Sigmoid colon (tissue), 6 donors: ENCODE measurements at regions not wholly inside any gene's neighbourhood (a gene's known extent, or its start where the extent isn't known, plus 50 kb on each side); places are given as distances from the start of the nearest gene placed in this dataset.

Experiments
- DNase-seq: peaks from one replicate; pipeline ENCODE4 v3.0.0-alpha.2; 2019
- H3K27ac ChIP-seq, 4 donors: fragments of 200-600 bp; sonication (generic); one replicate each; pipeline ENCODE4 v1.5.1; 2016 to 2019; ENCODE audit warnings: mild to moderate bottlenecking in 1 of 4
- H3K27me3 ChIP-seq, 3 donors: fragments of 200-600 bp; sonication (generic); one replicate each; pipeline ENCODE4 v1.5.1; 2019; ENCODE audit warnings: mild to moderate bottlenecking in 1 of 3
- H3K36me3 ChIP-seq, 4 donors: fragments of 200-600 bp; sonication (generic); one replicate each; pipeline ENCODE4 v1.5.1; 2016 to 2019
- H3K4me1 ChIP-seq, 4 donors: fragments of 200-600 bp; sonication (generic); one replicate each; pipeline ENCODE4 v1.5.1; 2017 to 2019
- H3K4me3 ChIP-seq, 4 donors: fragments of 200-600 bp; sonication (generic); one replicate each; pipeline ENCODE4 v1.5.1; 2017 to 2019; ENCODE audit warnings: mild to moderate bottlenecking in 2 of 4, moderate library complexity in 1 of 4
- H3K9me3 ChIP-seq, 4 donors: fragments of 200-600 bp in 3 of 4; sonication (generic) in 3 of 4; one replicate each; pipeline versions ENCODE4 v1.5.1 to v1.6.1; 2013 to 2019
- CTCF ChIP-seq, 4 experiments: fragments of 450-650 bp in 3 of 4; fragments of 200-600 bp in 1 of 4; IDR thresholded peaks; one replicate each; pipeline ENCODE4 v1.5.1; 2016 to 2019; ENCODE audit warnings: antibody characterized with exemption in 4 of 4, mild to moderate bottlenecking in 3 of 4, moderate library complexity in 2 of 4
- EP300 ChIP-seq, 4 donors: sonication (generic); formaldehyde crosslinking; IDR thresholded peaks; one replicate each; pipeline ENCODE4 v1.6.1; 2017; ENCODE audit warnings: antibody characterized with exemption in 4 of 4
- POLR2A ChIP-seq, 2 donors: fragments of 450-650 bp; IDR thresholded peaks; one replicate each; pipeline ENCODE4 v1.6.1; 2016; ENCODE audit warnings: antibody characterized with exemption in 2 of 2, mild to moderate bottlenecking in 2 of 2, moderate library complexity in 2 of 2
- POLR2AphosphoS5 ChIP-seq, 4 donors: sonication (generic); formaldehyde crosslinking; IDR thresholded peaks; one replicate each; pipeline ENCODE4 v1.6.1; 2017; ENCODE audit warnings: antibody characterized with exemption in 4 of 4
- WGBS, 2 donors: extraction: QIAGEN DNeasy Blood & Tissue Kit; methylation state at CpG; one replicate each; pipeline ENCODE4 v1.1.7; 2013; 5-methylcytosine and 5-hydroxymethylcytosine counted together
- intact Hi-C: fragments of 100-400 bp; cut with DNase I; formaldehyde crosslinking; loops from one replicate; pipeline ENCODE4 v1.15.1; 2023
- donor health status: healthy with polysubstance abuse.
- donor health status: healthy.

- Histone ChIP-seq H3K27me3 (no peaks in the 10 kb centered on the region), H3K36me3 (no peaks in the 10 kb centered on the region), H3K4me3 (no peak overlapping the region), H3K27ac (no peak overlapping the region), H3K4me1 (no peaks in the 10 kb centered on the region), H3K9me3 (no peaks in the 10 kb centered on the region)
- TF ChIP-seq POLR2A (IDR thresholded peaks at IDR 0.05) (no peak), EP300 (IDR thresholded peaks at IDR 0.05) (no peak), CTCF (IDR thresholded peaks at IDR 0.05) (no peak), POLR2AphosphoS5 (IDR thresholded peaks at IDR 0.05) (no peak)
- WGBS, 2 donors = 71 to 73% methylated on average over 1 of the region's 1 CpG
- DNase-seq = no peak
- intact Hi-C loops = no loop called here
These were observed 84.3 kb upstream of the MEI4 start for GRCh38 chr6:77568570-77568969.

- H3K4me3 ChIP-seq = no peak overlapping the region
- H3K27me3 ChIP-seq = no peaks in the 10 kb centered on the region
- no peak overlapping the region for H3K27ac ChIP-seq
- TF ChIP-seq CTCF (IDR thresholded peaks at IDR 0.05) = no peak
- TF ChIP-seq POLR2A (IDR thresholded peaks at IDR 0.05) = no peak
- TF ChIP-seq POLR2AphosphoS5 (IDR thresholded peaks at IDR 0.05) = no peak
- TF ChIP-seq EP300 (IDR thresholded peaks at IDR 0.05) = no peak
- WGBS, 2 donors = 87 to 88% methylated on average over 2 of the region's 2 CpGs
- intact Hi-C loops = no loop called here
- no peaks in the 10 kb centered on the region for H3K36me3 ChIP-seq
- DNase-seq = no peak
- no peaks in the 10 kb centered on the region for H3K4me1 ChIP-seq
- H3K9me3 ChIP-seq = no peaks in the 10 kb centered on the region
These were observed 79.0 kb upstream of the MEI4 start for GRCh38 chr6:77573843-77574242.

GRCh38 chr6:77587963-77588362 is 64.9 kb upstream of the MEI4 start:
- no peak for DNase-seq
- Histone ChIP-seq H3K27me3 (no peaks in the 10 kb centered on the region), H3K27ac (no peak overlapping the region), H3K4me3 (no peak overlapping the region), H3K36me3 (no peaks in the 10 kb centered on the region), H3K9me3 (no peaks in the 10 kb centered on the region), H3K4me1 (no peaks in the 10 kb centered on the region)
- WGBS, 2 donors = 32 to 70% methylated on average over 1 of the region's 1 CpG
- no peak for TF ChIP-seq POLR2A (IDR thresholded peaks at IDR 0.05)
- no peak for TF ChIP-seq EP300 (IDR thresholded peaks at IDR 0.05)
- no peak for TF ChIP-seq POLR2AphosphoS5 (IDR thresholded peaks at IDR 0.05)
- no peak for TF ChIP-seq CTCF (IDR thresholded peaks at IDR 0.05)
- intact Hi-C loops = no loop called here
